ENCODE measurements at regions not wholly inside any gene's neighbourhood (a gene's known extent, or its start where the extent isn't known, plus 50 kb on each side); places are given as distances from the start of the nearest gene placed in this dataset.

DNA sequence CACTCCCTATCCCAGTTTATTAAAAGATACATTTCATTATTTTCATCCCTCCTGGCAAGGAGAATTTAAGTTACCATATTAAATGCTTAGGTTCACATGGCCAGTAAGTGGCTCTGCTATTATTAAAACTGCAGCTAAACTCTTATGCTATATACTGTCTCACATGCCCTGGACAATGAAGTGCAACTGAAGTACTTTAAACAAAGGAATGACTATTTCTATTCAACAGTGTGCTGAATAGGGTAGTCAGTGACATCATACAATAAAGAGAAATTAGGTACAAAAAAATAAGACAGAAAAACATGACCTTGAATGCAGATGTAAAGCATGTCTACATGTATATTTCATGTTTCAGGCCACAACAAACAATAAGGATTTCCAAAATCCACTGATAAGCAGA is 282.6 kb upstream of the SMC2 start:
- ChIA-PET POLR2A (no interaction called here), CTCF (no interaction called here)
- Mint-ChIP-seq H3K27me3 (no peaks in the 10 kb centered on the region), H3K9me3 (peaks cover 0 to 3% (median 0%) of the 10 kb centered on the region in 3 donors), H3K4me3 (no peak overlapping the region), H3K4me1 (no peaks in the 10 kb centered on the region), H3K27ac (no peak overlapping the region), H3K36me3 (no peaks in the 10 kb centered on the region)
- Histone ChIP-seq H3K27me3 (replicated peaks in 1 of 2; ENCODE audit: control insufficient read depth in 2 of 2, extremely low read depth in 1 of 2, insufficient read depth in 2 of 2, low read length in 1 of 2) (no peaks in the 10 kb centered on the region), H3K4me1 (ENCODE audit: control insufficient read depth in 1 of 2, extremely low read depth in 1 of 2, insufficient read depth in 2 of 2, low read length in 2 of 2) (no peaks in the 10 kb centered on the region), H3K9me3 (no peaks in the 10 kb centered on the region), H3K4me3 (ENCODE audit: control insufficient read depth in 1 of 2, extremely low read depth in 1 of 2, low read length in 1 of 2) (no peak overlapping the region), H3K27ac (ENCODE audit: low read length) (no peak overlapping the region), H3K36me3 (ENCODE audit: control insufficient read depth in 2 of 2, extremely low read depth in 1 of 2, insufficient read depth in 1 of 2, low read length in 1 of 2) (no peaks in the 10 kb centered on the region)
- no peak for DNase-seq
- no peak for ATAC-seq (replicated peaks in 1 of 4)

GRCh38 chr9:103816146-103816545 is 278.0 kb upstream of the SMC2 start:
- Mint-ChIP-seq H3K4me1 (no peaks in the 10 kb centered on the region), H3K27ac (no peak overlapping the region), H3K9me3 (no peaks in the 10 kb centered on the region), H3K4me3 (no peak overlapping the region), H3K36me3 (no peaks in the 10 kb centered on the region), H3K27me3 (no peaks in the 10 kb centered on the region)
- no peaks in the 10 kb centered on the region for H3K9me3 ChIP-seq
- ChIA-PET CTCF (no interaction called here), POLR2A (no interaction called here)
- no peaks in the 10 kb centered on the region for H3K36me3 ChIP-seq (ENCODE audit: control insufficient read depth in 2 of 2, extremely low read depth in 1 of 2, insufficient read depth in 1 of 2, low read length in 1 of 2)
- DNase-seq = no peak
- no peak for ATAC-seq (replicated peaks in 1 of 4)
- no peak overlapping the region for H3K4me3 ChIP-seq (ENCODE audit: control insufficient read depth in 1 of 2, extremely low read depth in 1 of 2, low read length in 1 of 2)
- no CpG with 5 or more reads among the region's 4 CpGs for WGBS (ENCODE audit: insufficient coverage)
- no peaks in the 10 kb centered on the region for H3K4me1 ChIP-seq (ENCODE audit: control insufficient read depth in 1 of 2, extremely low read depth in 1 of 2, insufficient read depth in 2 of 2, low read length in 2 of 2)
- no peaks in the 10 kb centered on the region for H3K27me3 ChIP-seq (replicated peaks in 1 of 2; ENCODE audit: control insufficient read depth in 2 of 2, extremely low read depth in 1 of 2, insufficient read depth in 2 of 2, low read length in 1 of 2)
- H3K27ac ChIP-seq (ENCODE audit: low read length) = no peak overlapping the region

- CTCF ChIA-PET = no interaction called here
- no peak overlapping the region for H3K27ac Mint-ChIP-seq
- H3K36me3 ChIP-seq (ENCODE audit: control insufficient read depth in 2 of 2, extremely low read depth in 1 of 2, insufficient read depth in 1 of 2, low read length in 1 of 2) = no peaks in the 10 kb centered on the region
Measured at GRCh38 chr9:103819936-103820335, 274.2 kb upstream of the SMC2 start.

GRCh38 chr9:103821115-103821514 is 273.0 kb upstream of the SMC2 start:
- no peaks in the 10 kb centered on the region for H3K36me3 Mint-ChIP-seq
- WGBS (ENCODE audit: insufficient coverage) = no CpG with 5 or more reads among the region's 1 CpG
- ATAC-seq (replicated peaks in 1 of 4) (no peak), DNase-seq (no peak)
- no peak overlapping the region for H3K4me3 ChIP-seq (ENCODE audit: control insufficient read depth in 1 of 2, extremely low read depth in 1 of 2, low read length in 1 of 2)
- H3K4me1 ChIP-seq (ENCODE audit: control insufficient read depth in 1 of 2, extremely low read depth in 1 of 2, insufficient read depth in 2 of 2, low read length in 2 of 2) = no peaks in the 10 kb centered on the region
- H3K9me3 ChIP-seq = no peaks in the 10 kb centered on the region
- H3K27me3 Mint-ChIP-seq = no peaks in the 10 kb centered on the region
- H3K9me3 Mint-ChIP-seq = no peaks in the 10 kb centered on the region
- H3K27ac ChIP-seq (ENCODE audit: low read length) = no peak overlapping the region
- no peak overlapping the region for H3K4me3 Mint-ChIP-seq
- no peaks in the 10 kb centered on the region for H3K27me3 ChIP-seq (replicated peaks in 1 of 2; ENCODE audit: control insufficient read depth in 2 of 2, extremely low read depth in 1 of 2, insufficient read depth in 2 of 2, low read length in 1 of 2)
- no peaks in the 10 kb centered on the region for H3K36me3 ChIP-seq (ENCODE audit: control insufficient read depth in 2 of 2, extremely low read depth in 1 of 2, insufficient read depth in 1 of 2, low read length in 1 of 2)
- no peak overlapping the region for H3K27ac Mint-ChIP-seq
- POLR2A ChIA-PET = no interaction called here
- H3K4me1 Mint-ChIP-seq = no peaks in the 10 kb centered on the region
- CTCF ChIA-PET = no interaction called here

More at GRCh38 chr9:103819936-103820335, 274.2 kb upstream of the SMC2 start:
- POLR2A ChIA-PET = no interaction called here
- H3K9me3 ChIP-seq = no peaks in the 10 kb centered on the region
- no peaks in the 10 kb centered on the region for H3K27me3 Mint-ChIP-seq
- no peaks in the 10 kb centered on the region for H3K9me3 Mint-ChIP-seq
- no peaks in the 10 kb centered on the region for H3K27me3 ChIP-seq (replicated peaks in 1 of 2; ENCODE audit: control insufficient read depth in 2 of 2, extremely low read depth in 1 of 2, insufficient read depth in 2 of 2, low read length in 1 of 2)
- ATAC-seq (replicated peaks in 1 of 4) (no peak), DNase-seq (no peak)
- no peaks in the 10 kb centered on the region for H3K4me1 ChIP-seq (ENCODE audit: control insufficient read depth in 1 of 2, extremely low read depth in 1 of 2, insufficient read depth in 2 of 2, low read length in 2 of 2)
- no CpG with 5 or more reads among the region's 1 CpG for WGBS (ENCODE audit: insufficient coverage)
- no peak overlapping the region for H3K4me3 Mint-ChIP-seq
- no peak overlapping the region for H3K27ac ChIP-seq (ENCODE audit: low read length)
- H3K36me3 Mint-ChIP-seq = no peaks in the 10 kb centered on the region
- no peaks in the 10 kb centered on the region for H3K4me1 Mint-ChIP-seq
- H3K4me3 ChIP-seq (ENCODE audit: control insufficient read depth in 1 of 2, extremely low read depth in 1 of 2, low read length in 1 of 2) = no peak overlapping the region

GRCh38 chr9:103837940-103838339 is 256.2 kb upstream of the SMC2 start:
- ChIA-PET POLR2A (interaction anchor here in 1 of 2 donors (0.6 kb wide), 1 partner anchor 59 kb away, joined by 6 read pairs; no protein-coding TSS in a partner anchor), CTCF (interaction anchor here in 1 of 2 donors (0.7 kb wide), 1 partner anchor 373 kb away, joined by 3 read pairs; no protein-coding TSS in a partner anchor)
- no peak overlapping the region for H3K4me3 Mint-ChIP-seq

GRCh38 chr9:103839197-103839596 is 254.9 kb upstream of the SMC2 start:
- H3K27ac ChIP-seq (ENCODE audit: low read length) = no peak overlapping the region
- H3K4me3 ChIP-seq (ENCODE audit: control insufficient read depth in 1 of 2, extremely low read depth in 1 of 2, low read length in 1 of 2) = no peak overlapping the region
- DNase-seq (no peak), ATAC-seq (replicated peaks in 1 of 4) (no peak)
- Mint-ChIP-seq H3K27me3 (no peaks in the 10 kb centered on the region), H3K4me1 (no peaks in the 10 kb centered on the region), H3K9me3 (peaks cover 0 to 5% (median 2%) of the 10 kb centered on the region in 3 donors), H3K4me3 (no peak overlapping the region), H3K36me3 (no peaks in the 10 kb centered on the region), H3K27ac (no peak overlapping the region)
- 88% methylated on average over 1 of the region's 1 CpG for WGBS (ENCODE audit: insufficient coverage)
- POLR2A ChIA-PET = no interaction called here
- no peaks in the 10 kb centered on the region for H3K4me1 ChIP-seq (ENCODE audit: control insufficient read depth in 1 of 2, extremely low read depth in 1 of 2, insufficient read depth in 2 of 2, low read length in 2 of 2)
- CTCF ChIA-PET = no interaction called here
- no peaks in the 10 kb centered on the region for H3K9me3 ChIP-seq
- H3K36me3 ChIP-seq (ENCODE audit: control insufficient read depth in 2 of 2, extremely low read depth in 1 of 2, insufficient read depth in 1 of 2, low read length in 1 of 2) = no peaks in the 10 kb centered on the region
- no peaks in the 10 kb centered on the region for H3K27me3 ChIP-seq (replicated peaks in 1 of 2; ENCODE audit: control insufficient read depth in 2 of 2, extremely low read depth in 1 of 2, insufficient read depth in 2 of 2, low read length in 1 of 2)

More at GRCh38 chr9:103837940-103838339, 256.2 kb upstream of the SMC2 start:
- no peak for ATAC-seq (replicated peaks in 1 of 4)
- WGBS (ENCODE audit: insufficient coverage) = no CpG with 5 or more reads among the region's 1 CpG
- H3K36me3 ChIP-seq (ENCODE audit: control insufficient read depth in 2 of 2, extremely low read depth in 1 of 2, insufficient read depth in 1 of 2, low read length in 1 of 2) = no peaks in the 10 kb centered on the region
- DNase-seq = no peak
- H3K36me3 Mint-ChIP-seq = no peaks in the 10 kb centered on the region
- H3K27me3 Mint-ChIP-seq = no peaks in the 10 kb centered on the region
- no peaks in the 10 kb centered on the region for H3K27me3 ChIP-seq (replicated peaks in 1 of 2; ENCODE audit: control insufficient read depth in 2 of 2, extremely low read depth in 1 of 2, insufficient read depth in 2 of 2, low read length in 1 of 2)
- no peak overlapping the region for H3K4me3 ChIP-seq (ENCODE audit: control insufficient read depth in 1 of 2, extremely low read depth in 1 of 2, low read length in 1 of 2)
- peaks cover 0 to 5% (median 0%) of the 10 kb centered on the region in 3 donors for H3K9me3 Mint-ChIP-seq
- no peaks in the 10 kb centered on the region for H3K4me1 Mint-ChIP-seq
- H3K27ac ChIP-seq (ENCODE audit: low read length) = no peak overlapping the region
- no peaks in the 10 kb centered on the region for H3K4me1 ChIP-seq (ENCODE audit: control insufficient read depth in 1 of 2, extremely low read depth in 1 of 2, insufficient read depth in 2 of 2, low read length in 2 of 2)
- H3K9me3 ChIP-seq = no peaks in the 10 kb centered on the region
- H3K27ac Mint-ChIP-seq = no peak overlapping the region

DNA sequence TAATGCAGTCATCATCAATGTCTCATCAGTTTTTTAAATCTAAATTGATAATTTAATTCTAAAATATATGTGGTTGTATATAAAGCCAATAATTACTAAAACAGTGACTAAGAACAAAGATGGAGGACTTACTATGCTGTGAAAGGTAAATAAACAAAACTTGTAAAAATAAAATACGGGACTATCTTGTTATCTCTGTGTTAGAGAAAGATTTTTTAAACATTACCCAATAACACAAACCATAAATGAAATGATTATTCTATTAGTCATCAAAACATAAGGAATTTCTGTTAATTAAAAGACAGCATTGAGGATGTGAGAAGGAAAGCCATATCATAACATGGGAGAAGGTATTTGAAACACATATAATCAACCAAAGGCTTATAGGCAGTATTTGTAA is 226.2 kb upstream of the SMC2 start:
- ATAC-seq (replicated peaks in 1 of 4) (no peak), DNase-seq (no peak)
- H3K9me3 ChIP-seq = no peaks in the 10 kb centered on the region
- no peak overlapping the region for H3K27ac ChIP-seq (ENCODE audit: low read length)
- CTCF ChIA-PET = no interaction called here
- POLR2A ChIA-PET = no interaction called here
- H3K9me3 Mint-ChIP-seq = no peaks in the 10 kb centered on the region
- no peak overlapping the region for H3K4me3 Mint-ChIP-seq
- no peak overlapping the region for H3K4me3 ChIP-seq (ENCODE audit: control insufficient read depth in 1 of 2, extremely low read depth in 1 of 2, low read length in 1 of 2)
- no peak overlapping the region for H3K27ac Mint-ChIP-seq
- H3K4me1 ChIP-seq (ENCODE audit: control insufficient read depth in 1 of 2, extremely low read depth in 1 of 2, insufficient read depth in 2 of 2, low read length in 2 of 2) = no peaks in the 10 kb centered on the region
- H3K27me3 ChIP-seq (replicated peaks in 1 of 2; ENCODE audit: control insufficient read depth in 2 of 2, extremely low read depth in 1 of 2, insufficient read depth in 2 of 2, low read length in 1 of 2) = no peaks in the 10 kb centered on the region
- H3K36me3 ChIP-seq (ENCODE audit: control insufficient read depth in 2 of 2, extremely low read depth in 1 of 2, insufficient read depth in 1 of 2, low read length in 1 of 2) = no peaks in the 10 kb centered on the region
- no peaks in the 10 kb centered on the region for H3K36me3 Mint-ChIP-seq
- no peaks in the 10 kb centered on the region for H3K4me1 Mint-ChIP-seq
- H3K27me3 Mint-ChIP-seq = no peaks in the 10 kb centered on the region
- WGBS (ENCODE audit: insufficient coverage) = no CpG with 5 or more reads among the region's 1 CpG

Measured in T-cell (primary cell).